SK-N-MC (cell line): ENCODE measurements at regions not wholly inside any gene's neighbourhood (a gene's known extent, or its start where the extent isn't known, plus 50 kb on each side); places are given as distances from the start of the nearest gene placed in this dataset.

ENCODE experiments used
- EZH2 ChIP-seq: fragments of 200-600 bp; sonication (generic); IDR thresholded peaks from one replicate; pipeline ENCODE4 v1.6.1; 2017; ENCODE audit warnings: antibody characterized with exemption
- FOXP2 ChIP-seq: optimal IDR thresholded peaks from 2 replicates; pipeline ENCODE3; 2011; ENCODE audit warnings: mild to moderate bottlenecking, moderate library complexity; ENCODE audit not compliant: insufficient read depth; ENCODE audit errors: extremely low read length, control extremely low read depth
- POLR2AphosphoS5 ChIP-seq: IDR thresholded peaks from 2 replicates; pipeline ENCODE4 v1.6.1; 2012; ENCODE audit warnings: mild to moderate bottlenecking, low read depth, low read length, borderline replicate concordance

DNA sequence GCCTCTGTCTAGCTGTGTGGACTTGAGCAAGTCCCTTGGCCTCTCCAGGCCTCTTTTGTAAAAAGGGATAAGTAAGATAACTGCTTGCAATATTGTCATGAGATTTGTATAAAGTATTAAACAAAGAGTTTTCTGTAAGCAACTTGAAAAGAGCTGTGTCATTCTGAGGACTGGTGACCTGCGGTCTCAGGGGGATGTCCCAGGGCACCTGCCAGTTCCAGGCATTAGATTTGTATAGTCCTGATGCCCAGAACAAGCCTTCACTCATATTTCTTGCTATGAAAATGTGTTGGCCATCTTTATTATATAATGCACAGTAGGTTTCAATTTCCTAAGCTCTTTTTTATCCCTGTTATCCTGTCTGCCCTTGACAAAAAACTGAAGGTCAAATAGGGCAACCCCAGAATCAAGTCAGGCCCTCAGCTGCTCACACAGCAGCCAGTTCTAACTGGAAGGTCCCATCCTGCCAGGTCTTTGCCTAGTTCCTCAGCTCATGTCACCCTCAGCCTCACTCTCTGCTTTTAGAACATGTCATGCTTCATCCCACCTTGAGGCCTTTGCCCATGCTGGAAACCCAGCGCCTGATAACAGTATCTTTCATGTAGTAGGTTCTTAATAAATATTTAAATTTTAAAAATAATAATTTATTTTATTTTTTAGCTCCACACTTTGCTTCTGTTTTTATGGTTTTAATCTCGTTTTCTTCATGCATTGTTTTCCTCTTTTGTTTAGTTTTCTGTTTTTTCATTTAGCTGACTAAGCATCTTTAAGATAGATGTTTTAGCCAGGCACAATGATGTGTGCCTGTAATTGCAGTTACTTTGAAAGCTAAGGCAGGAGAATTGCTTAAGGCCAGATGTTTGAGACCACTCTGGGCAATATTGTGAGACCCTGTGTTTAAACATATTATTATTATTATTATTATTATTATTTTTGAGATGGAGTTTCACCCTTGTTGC lies 87.5 kb upstream of the ZNF92 start:
- TF ChIP-seq EZH2 (no peak), FOXP2 (no peak), POLR2AphosphoS5 (no peak)
